HG03095 (cell line): ENCODE measurements at regions not wholly inside any gene's neighbourhood (a gene's known extent, or its start where the extent isn't known, plus 50 kb on each side); places are given as distances from the start of the nearest gene placed in this dataset.
"Not testable (repeated sequence)": the region's sequence is repeated elsewhere in the genome, so short reads cannot be mapped to it uniquely, and the experiment has no call there.

Experiments
- ATAC-seq: cut with Tn5 transposase; IDR thresholded peaks from one replicate; pipeline ENCODE4 v1.9.1; 2021; ENCODE audit warnings: moderate library complexity; ENCODE audit not compliant: unreplicated experiment

DNA sequence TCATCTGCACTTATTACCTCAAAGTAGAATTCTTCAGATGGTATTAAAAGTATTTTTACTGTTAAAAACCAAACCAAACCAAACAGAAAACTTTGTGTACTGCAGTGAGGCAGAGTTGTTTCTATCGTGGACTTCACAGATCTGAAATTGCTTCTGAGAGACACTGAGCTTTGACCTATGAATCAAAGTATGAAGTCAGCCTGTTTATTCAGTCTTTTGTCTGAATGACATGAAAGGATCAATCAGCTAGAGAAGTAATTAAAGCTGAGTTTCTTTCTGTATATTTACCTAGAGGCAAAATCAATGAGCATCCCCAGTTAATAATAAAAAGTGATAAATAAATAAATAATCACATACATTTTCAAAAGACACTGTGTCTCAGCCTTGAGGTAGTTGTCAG lies 2121.0 kb downstream of the PCDH7 start:
- no peak for ATAC-seq

DNA sequence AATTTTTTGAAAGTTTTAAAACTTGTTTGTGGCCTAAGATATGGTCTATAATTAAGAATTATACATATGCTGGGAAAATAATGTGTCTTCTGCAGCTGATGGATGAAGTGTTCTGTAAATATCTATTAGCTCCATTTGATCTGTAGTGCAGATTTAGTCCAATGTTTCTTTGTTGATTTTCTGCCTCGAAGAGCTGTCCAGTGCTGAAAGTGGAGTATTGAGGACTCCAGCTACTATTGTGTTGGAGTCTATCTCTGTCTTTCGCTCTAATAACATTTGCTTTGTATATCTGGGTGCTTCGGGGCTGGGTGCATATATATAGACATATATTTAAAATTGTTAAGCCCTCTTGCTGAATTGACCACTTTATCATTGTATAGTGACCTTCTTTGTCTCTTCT lies 2127.3 kb downstream of the PCDH7 start:
- ATAC-seq: no peak

DNA sequence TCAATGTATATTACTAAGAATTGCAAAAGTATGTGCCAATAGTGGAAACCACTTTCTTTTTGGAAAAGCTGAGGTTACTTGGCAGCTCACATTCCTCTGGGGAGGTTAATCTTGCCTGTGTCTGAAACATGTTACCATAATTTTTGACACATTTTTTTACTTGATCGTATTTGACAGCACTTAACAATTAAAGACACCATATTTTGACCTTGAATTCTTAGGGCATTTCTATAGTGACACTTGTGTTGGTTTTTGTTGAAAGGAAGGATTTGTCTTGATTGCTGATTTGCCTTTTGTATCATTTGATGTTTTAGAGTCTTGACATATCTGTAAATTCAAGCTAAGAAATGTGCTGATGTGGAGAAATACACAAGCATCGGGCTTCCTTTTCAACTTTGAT lies 2135.5 kb downstream of the PCDH7 start:
- no peak for ATAC-seq

DNA sequence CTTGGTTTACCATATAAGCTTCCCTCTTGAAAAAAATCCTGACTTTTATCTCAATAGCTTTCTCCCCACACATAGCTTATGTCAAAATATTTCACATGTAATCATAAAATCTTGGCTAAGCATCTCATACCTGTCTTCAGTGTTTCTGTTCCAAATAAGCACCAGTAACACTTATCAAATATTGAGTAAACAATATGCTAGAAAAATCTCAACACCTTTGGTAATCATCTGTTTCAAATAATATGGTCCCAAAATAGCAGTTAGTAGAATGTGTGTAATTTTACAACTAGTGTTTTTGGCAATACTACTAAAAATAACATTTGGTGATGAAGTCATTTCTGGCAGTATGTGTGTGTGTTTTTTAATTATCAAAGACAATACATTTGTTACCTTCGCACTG lies 2138.2 kb downstream of the PCDH7 start:
- no peak for ATAC-seq

DNA sequence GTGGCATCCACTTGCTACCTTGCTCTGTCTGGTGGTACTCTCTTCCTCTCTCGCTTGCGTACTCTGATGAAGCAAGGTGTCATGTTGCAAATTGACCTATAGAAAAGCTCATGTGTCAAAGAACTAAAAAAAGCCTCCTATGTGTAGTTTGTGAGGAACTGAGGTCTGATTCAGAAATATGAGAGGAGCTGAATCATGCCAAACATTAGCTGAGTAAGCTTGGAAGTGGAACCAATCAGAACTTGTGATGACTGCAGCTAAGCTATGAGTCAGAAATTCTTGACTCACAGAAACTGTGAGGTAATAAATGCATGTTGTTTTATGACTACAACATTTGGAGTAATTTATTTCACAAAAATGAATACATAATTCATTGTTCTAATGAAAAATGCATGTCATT lies 2138.8 kb downstream of the PCDH7 start:
- no peak for ATAC-seq

DNA sequence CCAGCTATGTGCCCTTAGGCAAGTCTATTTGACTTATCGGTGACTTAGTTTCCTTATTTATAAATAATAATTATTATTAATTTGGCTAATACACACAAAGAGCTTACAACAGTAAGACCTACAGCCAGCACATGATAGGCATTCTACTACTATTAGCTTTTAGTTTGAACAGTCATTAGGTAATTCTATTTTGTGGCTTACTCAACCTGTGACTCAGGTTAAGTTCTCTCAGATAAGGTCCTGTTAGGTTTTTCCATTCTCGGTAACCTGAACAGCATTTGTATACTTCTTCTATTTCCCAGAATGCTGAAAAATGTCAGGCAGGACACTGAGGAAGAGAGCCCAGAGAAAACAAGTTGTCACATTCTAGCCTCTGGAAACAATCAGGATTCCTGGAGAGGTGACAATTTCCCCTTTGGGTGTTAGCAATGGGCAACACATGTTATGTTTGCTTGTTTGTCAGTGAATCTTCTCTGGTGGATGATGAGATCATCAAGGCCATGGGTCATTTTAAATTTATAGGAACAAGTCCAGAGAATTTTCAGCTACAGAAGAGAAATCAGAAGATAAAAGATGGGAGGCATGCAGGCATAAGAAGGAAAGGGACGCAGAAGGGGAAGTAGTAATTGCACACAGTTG lies 2144.7 kb downstream of the PCDH7 start:
- no peak for ATAC-seq

DNA sequence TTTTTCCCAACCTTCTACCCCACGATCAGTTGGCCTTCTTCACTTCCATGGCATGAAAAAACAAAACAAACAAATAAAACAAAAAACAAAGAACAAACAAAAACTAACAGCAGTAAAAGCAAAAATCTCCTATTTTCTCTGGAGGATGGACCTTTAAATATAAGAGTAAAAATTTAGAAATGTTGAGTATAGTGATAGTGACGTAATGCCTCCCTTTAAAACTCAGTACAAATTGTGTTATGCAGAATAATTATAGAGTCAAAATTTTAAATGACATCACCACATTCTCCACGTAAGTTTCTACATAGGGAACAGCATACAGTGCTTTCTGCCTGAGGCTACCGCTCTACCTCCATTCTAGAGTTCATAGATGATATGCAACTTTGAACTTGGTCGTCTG lies 2156.4 kb downstream of the PCDH7 start:
- no peak for ATAC-seq

DNA sequence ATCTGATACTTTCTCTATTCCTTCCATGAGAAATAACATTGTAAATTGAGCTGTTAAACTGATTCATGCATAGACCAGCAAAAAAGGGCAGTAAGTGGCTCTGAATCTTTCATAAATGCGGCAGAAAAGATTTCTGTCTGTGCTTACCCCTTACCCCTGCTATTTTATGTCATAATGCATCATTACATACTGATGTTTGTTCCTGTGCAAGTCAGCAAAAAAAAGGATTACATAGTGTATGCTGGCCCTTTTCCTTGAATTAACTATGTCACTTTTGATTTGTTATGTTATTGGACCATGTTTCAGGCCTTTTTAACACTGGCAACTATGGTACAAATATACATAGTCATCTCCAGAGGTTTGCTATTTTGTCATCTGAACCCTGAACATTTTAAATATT lies 2159.7 kb downstream of the PCDH7 start:
- ATAC-seq: no peak

DNA sequence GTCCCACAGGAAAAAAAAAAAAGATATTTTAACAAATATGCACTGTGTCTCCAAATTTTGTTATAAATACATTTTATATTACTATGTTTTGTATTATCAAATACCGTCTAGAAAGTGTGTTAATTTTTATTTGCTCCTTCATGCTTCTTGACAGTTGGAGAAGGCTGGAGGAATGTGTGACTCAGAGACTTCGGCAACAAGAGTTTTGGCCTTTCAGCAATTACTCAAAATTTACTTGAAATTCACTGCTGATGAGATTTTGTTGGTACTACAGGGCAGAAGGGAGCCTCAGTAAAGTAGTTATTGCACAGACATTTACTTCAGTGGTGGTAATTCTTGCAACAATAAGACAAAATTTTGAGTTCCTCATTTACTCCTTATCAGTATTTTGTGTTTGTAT lies 2164.0 kb downstream of the PCDH7 start:
- no peak for ATAC-seq

DNA sequence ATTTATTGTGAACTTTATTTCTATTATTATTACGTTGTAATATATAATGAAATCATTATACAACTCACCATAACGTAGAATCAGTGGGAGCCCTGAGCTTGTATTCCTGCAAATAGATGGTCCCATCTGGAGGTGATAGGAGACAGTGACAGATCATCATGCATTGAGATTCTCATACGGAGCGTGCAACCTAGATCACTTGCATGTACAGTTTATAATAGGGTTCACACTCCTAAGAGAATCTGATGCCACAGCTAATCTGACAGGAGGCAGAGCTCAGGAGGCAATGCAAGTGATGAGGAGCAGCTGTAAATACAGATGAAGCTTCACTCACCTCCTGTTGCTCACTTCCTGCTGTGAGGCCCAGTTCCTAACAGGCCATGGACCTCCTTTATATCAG lies 2170.2 kb downstream of the PCDH7 start:
- ATAC-seq: no peak

DNA sequence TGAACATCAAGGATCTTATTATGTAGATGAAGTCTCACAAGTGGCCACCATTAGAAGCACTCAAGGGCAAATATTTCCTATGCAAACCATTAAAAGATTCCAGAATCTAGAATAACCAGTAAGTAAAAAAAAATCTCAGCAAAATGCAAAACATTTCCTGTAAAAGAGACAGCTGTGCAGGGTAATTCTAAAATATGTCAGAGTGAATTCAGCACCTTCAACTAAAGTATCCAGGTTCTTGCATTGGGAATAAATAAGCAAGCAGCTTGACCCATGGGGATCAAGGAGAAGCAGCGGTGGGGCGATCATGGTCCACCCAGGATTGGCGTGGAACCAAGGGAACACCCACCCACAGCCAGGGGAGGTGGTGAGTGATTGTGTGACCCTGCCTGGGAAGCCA lies 2188.9 kb downstream of the PCDH7 start:
- ATAC-seq: no peak

DNA sequence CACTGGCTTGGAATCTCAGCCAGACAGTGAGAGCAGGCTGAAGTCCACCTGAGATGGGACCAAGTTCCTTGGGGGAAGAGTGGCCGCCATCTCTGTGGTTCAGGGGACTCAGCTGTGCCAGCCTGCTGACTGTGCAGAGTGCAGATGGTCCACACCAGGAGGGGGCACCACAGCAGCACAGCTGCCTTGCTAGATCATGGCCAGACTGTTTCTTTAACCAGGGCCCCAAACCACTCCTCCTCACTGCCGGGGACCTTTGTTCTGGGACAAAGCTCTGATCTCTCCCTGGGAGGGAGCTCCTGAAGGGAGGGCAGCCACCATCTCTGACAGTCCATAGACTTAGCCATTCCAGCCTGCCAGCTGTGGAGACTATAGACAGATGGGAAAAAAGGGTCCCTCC lies 2189.6 kb downstream of the PCDH7 start:
- ATAC-seq: no peak

DNA sequence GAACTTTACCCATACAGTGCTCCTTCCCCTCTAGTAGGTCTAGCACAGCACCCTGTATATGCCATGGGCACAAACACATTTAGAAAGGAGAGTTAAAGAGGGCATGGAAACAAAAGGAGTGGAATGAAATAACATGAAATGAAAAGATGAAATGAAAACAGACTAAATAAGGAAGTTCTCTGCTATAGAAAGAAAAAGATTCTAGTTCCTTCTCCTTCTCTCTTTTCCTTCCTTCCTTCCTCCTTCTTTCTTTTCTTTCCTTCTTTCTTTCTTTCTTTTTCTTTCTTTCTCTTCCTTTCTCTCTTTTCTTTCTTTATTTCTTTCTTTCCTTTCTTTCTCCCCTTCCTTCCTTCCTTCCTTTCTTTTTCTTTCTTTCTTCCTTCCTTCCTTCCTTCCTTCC lies 2197.4 kb downstream of the PCDH7 start:
- no peak for ATAC-seq

DNA sequence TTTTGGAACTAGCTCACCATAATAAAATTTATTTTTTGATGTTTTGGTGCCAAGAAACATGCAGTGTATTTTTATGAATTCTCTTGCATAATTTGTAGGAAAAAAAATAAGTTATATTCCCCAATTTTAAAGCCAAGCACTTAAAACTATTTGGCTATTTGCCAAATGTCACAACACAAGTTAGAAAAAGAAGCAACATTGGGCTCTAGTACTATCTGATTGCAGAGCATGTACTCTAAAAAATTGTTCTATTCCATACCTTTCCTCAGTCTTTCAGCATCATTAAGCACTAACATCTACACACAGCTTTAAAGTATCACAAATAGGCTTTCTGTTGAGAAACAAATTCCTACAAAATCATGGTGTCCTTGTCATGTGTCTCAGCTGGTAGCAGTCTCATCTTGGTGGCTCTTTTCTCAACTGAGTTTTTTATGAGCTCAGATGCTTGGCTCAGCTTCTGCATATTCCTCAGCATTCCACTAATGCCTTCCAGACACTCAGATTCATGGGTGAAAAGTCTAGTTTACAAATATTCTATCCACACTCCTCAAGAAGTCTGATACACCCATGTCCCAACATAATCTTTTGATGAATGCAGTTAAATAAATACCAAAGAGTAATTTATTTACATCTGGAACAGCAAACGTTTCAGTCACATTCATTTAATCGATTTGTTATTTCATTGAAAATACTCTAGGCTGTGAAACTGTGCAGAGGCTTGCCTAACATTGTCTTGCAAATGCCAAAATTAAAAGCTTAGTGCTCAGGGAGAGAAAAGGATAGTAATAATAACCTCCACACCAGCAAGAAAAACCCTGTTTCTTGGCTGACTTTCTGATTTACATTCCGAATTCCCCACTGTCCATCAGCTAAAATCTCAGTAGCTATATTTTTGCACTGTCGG lies 2209.9 kb downstream of the PCDH7 start:
- no peak for ATAC-seq

DNA sequence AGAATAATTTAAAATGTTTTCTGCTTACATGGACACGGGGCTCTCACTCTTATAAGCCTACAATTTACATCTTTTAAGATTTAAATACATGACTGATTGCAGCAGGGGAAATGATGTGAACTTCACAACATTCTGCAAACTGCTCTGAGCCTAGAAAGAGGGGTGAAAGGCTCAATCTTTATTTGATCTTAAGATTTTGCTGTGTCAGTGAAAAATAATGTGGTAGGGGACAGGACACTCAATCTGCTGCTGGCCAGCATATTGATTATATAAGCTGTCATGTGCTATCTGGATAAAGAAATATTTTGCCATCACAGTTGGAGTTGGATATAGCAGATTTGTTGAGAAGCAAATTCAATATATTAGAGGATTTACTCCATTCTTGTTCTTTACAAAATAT lies 2210.5 kb downstream of the PCDH7 start:
- no peak for ATAC-seq

DNA sequence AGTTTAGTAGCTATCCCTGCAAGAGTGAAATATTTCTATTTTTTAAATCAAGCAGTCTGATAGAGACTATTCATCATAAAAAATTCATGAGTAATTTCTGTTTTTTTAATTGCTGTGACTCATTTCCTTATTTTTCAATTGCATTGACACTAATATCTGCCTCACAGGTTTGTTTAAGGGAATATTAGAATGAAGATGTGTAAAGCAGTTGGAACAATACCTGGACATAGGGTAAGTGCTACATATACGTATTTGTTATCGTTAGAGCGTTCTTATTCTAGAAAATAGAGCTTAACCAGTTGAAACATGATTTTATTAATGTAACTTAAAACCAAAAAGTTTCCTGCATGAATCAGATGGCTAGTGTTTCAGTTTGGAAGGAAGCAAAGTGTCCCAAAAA lies 2211.3 kb downstream of the PCDH7 start:
- ATAC-seq: no peak

DNA sequence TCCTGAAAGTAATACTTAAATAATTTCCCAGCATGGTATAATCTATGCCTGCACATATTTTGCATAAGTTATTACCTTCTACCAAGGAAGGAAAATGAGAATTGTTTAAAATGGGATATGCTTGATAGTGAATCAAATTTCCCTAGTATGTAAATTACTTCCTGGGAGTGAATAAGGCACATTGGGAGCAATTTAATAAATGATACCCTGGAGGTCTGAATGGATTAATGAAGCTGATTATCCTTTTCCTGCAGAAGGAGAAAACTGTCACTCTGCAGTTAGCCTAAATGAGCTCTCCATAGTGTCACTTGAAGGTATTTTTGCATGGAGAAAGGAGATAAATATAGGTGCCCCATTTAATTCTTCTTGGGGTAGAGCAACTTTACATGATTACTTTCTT lies 2212.0 kb downstream of the PCDH7 start:
- ATAC-seq: no peak

DNA sequence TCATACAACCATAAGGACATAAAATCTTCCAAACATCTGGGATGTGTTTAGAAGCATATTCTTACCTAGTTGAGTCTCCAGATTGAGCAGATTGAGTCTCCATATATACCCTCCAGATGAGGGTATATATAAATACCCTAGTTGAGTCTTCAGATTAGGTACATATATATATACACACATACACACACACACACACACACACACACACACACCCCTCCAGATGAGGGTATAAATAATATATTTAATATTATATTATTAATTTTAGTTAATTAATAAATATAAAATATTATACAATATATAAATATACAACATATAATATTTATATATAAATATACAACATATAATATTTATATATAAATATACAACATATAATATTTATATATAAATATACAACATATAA lies 2219.1 kb downstream of the PCDH7 start:
- not testable (repeated sequence) for ATAC-seq

DNA sequence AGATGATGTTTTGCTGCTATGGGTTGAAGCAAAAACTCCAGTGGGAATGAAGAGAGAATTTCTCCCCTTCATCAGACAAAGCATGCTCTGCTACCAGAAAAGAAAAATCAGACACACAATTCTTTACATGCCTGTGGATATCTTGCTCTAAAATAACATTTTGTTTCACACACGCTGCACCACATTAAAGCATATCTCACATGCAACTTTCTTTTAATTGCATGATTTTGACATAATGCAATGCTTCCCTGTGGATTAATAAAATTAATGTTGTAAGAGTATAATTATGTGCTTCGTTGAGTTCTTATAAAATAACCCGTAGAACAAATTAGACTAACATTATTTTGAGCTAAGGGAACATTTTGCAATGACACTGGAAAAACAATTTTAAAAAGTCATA lies 2230.7 kb downstream of the PCDH7 start:
- ATAC-seq: no peak

DNA sequence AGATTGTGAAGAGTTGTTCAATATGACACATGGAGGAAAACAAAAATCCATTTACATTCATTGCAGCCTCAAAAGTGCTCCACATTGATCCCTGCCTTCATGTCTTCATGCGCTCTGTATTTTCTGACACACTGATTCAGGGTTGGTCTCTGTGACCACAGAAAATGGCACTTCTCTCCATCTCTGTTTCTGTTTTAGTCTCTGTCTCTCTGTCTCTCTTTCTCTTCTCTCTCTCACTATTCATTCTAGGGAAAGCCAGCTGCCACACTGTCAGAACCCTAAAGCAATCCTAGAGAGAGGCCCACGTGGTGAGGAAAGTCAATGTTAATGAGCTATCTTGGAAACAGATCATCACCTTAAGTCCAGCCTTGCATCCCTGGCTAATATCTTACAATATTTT lies 2238.4 kb downstream of the PCDH7 start:
- ATAC-seq: no peak

DNA sequence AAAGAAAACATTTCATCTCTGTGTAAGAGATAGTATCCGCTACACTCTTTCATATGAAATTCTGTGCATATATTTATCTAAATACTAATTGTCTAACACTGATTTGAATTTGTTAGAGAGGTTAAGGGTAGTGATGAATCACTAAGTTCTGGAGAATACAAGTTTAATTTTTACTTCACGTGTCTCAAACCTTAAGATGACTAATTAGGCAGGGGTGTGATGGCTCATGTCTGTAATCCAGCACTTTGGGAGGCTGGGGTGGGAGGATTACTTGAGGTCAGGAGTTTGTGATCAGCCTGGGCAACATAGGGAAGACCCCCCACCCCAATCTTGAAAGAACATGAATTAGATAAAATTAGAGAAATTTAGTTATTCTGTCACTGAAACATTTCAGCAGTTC lies 2241.9 kb downstream of the PCDH7 start:
- ATAC-seq: no peak

DNA sequence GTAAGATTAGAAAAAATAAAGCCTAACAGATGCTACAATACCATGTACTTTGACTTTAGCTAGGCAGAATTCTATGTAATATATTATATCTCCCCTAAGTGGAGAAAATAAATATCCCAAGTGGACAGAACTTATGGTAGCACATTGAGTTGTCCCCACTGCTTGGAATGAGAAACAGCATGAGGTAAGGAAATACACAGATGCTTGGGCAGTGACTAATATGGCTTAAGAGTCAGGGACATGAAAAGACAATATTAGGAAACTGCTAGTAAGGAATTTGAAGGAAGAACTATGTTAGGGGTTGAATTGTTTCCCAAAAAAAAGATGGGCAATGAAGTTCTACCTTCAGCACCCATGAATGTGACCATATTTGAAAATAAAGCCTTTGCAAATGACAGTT lies 2265.1 kb downstream of the PCDH7 start:
- no peak for ATAC-seq

DNA sequence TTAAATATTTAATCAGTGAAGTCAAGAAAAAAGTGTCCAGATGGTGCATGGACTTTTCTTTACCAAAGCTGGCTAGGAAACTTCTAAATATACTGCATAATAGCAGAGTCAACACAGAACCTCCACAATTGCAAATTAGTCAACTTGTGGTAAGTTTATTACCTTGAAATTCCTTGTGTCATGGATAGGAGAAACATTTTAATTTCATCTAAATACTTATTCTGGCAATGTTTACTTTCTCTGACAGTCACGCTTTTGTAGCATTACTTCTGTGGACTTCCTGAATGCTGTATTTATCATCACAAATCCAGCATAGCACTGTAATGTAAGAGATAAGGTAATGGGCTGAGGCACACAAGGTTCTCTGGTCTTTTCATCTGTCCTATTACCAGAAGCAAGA lies 2266.1 kb downstream of the PCDH7 start:
- ATAC-seq: no peak
